Parathyroid adenoma (tissue), 2 donors: ENCODE measurements at regions not wholly inside any gene's neighbourhood (a gene's known extent, or its start where the extent isn't known, plus 50 kb on each side); places are given as distances from the start of the nearest gene placed in this dataset.

Experiments used
- H2AFZ ChIP-seq: fragments of 300-600 bp; sonication (generic); one replicate; pipeline ENCODE4 v1.7.0; 2017; ENCODE audit warnings: antibody characterized with exemption, mild to moderate bottlenecking
- H3K27ac ChIP-seq: fragments of 300-600 bp; sonication (generic); one replicate; pipeline ENCODE4 v1.7.0; 2017
- H3K27me3 ChIP-seq: fragments of 300-600 bp; sonication (generic); one replicate; pipeline ENCODE4 v1.7.0; 2017; ENCODE audit warnings: low read length; ENCODE audit not compliant: control insufficient read depth, insufficient read depth
- H3K36me3 ChIP-seq: fragments of 300-600 bp; sonication (generic); one replicate; pipeline ENCODE4 v1.7.0; 2017; ENCODE audit warnings: low read length; ENCODE audit not compliant: control insufficient read depth, insufficient read depth
- H3K4me1 ChIP-seq: fragments of 300-600 bp; sonication (generic); one replicate; pipeline ENCODE4 v1.7.0; 2017; ENCODE audit warnings: control low read depth
- H3K4me2 ChIP-seq: fragments of 300-600 bp; sonication (generic); one replicate; pipeline ENCODE4 v1.7.0; 2017; ENCODE audit warnings: low read length
- H3K4me3 ChIP-seq: fragments of 300-600 bp; sonication (generic); one replicate; pipeline ENCODE4 v1.7.0; 2017; ENCODE audit warnings: low read depth, low read length
- H3K79me2 ChIP-seq: fragments of 300-600 bp; sonication (generic); one replicate; pipeline ENCODE4 v1.7.0; 2017; ENCODE audit warnings: control low read depth
- H3K9ac ChIP-seq: fragments of 300-600 bp; sonication (generic); one replicate; pipeline ENCODE4 v1.7.0; 2017; ENCODE audit warnings: mild to moderate bottlenecking
- H3K9me3 ChIP-seq: fragments of 300-600 bp; sonication (generic); one replicate; pipeline ENCODE4 v1.7.0; 2017; ENCODE audit warnings: low read length; ENCODE audit not compliant: control insufficient read depth
- TF ChIP-seq, protein P1 (sequence below): fragments of 300-600 bp; sonication (generic); IDR thresholded peaks from one replicate; pipeline ENCODE4 v1.7.0; 2017; ENCODE audit warnings: antibody characterized with exemption, mild to moderate bottlenecking
- donor health status: primary hyperparathyroidism.

GRCh38 chr4:149269835-149270234 is 545.8 kb downstream of the IQCM start:
- no peaks in the 10 kb centered on the region for H3K9me3 ChIP-seq
- H3K27ac ChIP-seq: no peak overlapping the region
- TF ChIP-seq, protein P1, sequence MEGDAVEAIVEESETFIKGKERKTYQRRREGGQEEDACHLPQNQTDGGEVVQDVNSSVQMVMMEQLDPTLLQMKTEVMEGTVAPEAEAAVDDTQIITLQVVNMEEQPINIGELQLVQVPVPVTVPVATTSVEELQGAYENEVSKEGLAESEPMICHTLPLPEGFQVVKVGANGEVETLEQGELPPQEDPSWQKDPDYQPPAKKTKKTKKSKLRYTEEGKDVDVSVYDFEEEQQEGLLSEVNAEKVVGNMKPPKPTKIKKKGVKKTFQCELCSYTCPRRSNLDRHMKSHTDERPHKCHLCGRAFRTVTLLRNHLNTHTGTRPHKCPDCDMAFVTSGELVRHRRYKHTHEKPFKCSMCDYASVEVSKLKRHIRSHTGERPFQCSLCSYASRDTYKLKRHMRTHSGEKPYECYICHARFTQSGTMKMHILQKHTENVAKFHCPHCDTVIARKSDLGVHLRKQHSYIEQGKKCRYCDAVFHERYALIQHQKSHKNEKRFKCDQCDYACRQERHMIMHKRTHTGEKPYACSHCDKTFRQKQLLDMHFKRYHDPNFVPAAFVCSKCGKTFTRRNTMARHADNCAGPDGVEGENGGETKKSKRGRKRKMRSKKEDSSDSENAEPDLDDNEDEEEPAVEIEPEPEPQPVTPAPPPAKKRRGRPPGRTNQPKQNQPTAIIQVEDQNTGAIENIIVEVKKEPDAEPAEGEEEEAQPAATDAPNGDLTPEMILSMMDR: no peak
- H2AFZ ChIP-seq: no peak overlapping the region
- H3K4me2 ChIP-seq: no peak overlapping the region
- H3K27me3 ChIP-seq: no peaks in the 10 kb centered on the region
- H3K9ac ChIP-seq: no peak overlapping the region
- no peak overlapping the region for H3K4me3 ChIP-seq
- no peaks in the 10 kb centered on the region for H3K4me1 ChIP-seq
- no peaks in the 10 kb centered on the region for H3K36me3 ChIP-seq
- no peaks in the 10 kb centered on the region for H3K79me2 ChIP-seq

DNA sequence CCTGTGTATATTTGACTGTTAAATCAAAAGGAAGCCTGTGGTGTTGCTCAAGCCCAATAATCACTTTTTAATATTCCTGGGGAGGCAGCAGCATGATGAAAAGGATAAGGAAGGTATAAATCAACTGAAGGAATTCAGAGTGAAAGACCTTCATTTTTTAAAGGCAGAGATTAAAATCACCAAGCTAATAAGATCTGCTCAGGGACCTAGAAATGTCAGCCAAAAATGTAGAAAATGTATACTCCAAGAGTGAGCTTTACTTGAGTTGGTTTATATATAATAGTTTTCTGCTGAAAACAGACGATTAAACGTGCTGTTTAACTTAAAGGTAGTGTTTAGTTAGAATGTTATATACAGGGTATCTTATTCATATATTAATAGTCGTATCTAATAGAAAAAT is 549.3 kb downstream of the IQCM start:
- H3K79me2 ChIP-seq: no peaks in the 10 kb centered on the region
- H3K36me3 ChIP-seq: no peaks in the 10 kb centered on the region
- no peaks in the 10 kb centered on the region for H3K4me1 ChIP-seq
- H3K9ac ChIP-seq: no peak overlapping the region
- H3K4me2 ChIP-seq: no peak overlapping the region
- H3K9me3 ChIP-seq: no peaks in the 10 kb centered on the region
- no peak overlapping the region for H3K27ac ChIP-seq
- H3K27me3 ChIP-seq: no peaks in the 10 kb centered on the region
- TF ChIP-seq, protein P1: no peak
- no peak overlapping the region for H3K4me3 ChIP-seq
- no peak overlapping the region for H2AFZ ChIP-seq

- Histone ChIP-seq H3K27me3 (no peaks in the 10 kb centered on the region), H3K4me2 (no peak overlapping the region), H3K79me2 (no peaks in the 10 kb centered on the region), H3K36me3 (no peaks in the 10 kb centered on the region), H3K27ac (no peak overlapping the region), H3K4me3 (no peak overlapping the region), H3K4me1 (no peaks in the 10 kb centered on the region), H3K9ac (no peak overlapping the region), H2AFZ (no peak overlapping the region), H3K9me3 (no peaks in the 10 kb centered on the region)
- TF ChIP-seq, protein P1: no peak
Observed at GRCh38 chr4:149265645-149266044, 550.0 kb downstream of the IQCM start.

DNA sequence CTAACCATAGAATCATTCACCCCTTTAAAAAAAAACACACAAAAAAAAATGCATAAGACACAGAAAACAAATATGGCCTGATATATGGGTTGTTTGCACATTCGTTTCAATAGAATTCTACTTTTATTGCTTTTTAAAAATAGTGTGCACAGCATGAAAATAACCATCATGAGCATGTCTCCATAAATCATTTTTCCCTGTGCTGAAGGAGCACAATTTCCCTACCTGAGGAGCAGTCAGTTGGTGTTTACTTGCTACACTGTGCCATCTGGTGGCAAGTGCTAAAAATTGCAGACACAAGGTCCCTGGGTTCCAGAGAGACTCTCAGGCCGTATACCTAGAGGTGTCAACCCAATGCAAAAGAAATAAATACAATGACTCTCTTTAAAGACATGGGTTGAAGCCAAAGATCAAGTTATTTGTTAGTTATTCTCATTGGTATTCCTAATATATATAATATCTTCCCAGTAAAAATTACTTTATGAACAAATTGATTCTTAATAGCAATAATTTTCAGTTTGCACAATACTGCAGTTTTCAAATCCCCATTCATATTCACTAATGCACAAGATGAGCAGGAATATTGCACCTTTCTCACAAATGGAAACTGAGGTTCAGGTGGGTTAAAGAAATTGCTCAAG is 551.4 kb downstream of the IQCM start:
- H3K4me3 ChIP-seq: no peak overlapping the region
- H3K27me3 ChIP-seq: no peaks in the 10 kb centered on the region
- no peaks in the 10 kb centered on the region for H3K36me3 ChIP-seq
- no peaks in the 10 kb centered on the region for H3K9me3 ChIP-seq
- H2AFZ ChIP-seq: no peak overlapping the region
- H3K4me1 ChIP-seq: no peaks in the 10 kb centered on the region
- H3K27ac ChIP-seq: no peak overlapping the region
- H3K4me2 ChIP-seq: no peak overlapping the region
- H3K9ac ChIP-seq: no peak overlapping the region
- H3K79me2 ChIP-seq: no peaks in the 10 kb centered on the region
- TF ChIP-seq, protein P1: peak; percentile 41

DNA sequence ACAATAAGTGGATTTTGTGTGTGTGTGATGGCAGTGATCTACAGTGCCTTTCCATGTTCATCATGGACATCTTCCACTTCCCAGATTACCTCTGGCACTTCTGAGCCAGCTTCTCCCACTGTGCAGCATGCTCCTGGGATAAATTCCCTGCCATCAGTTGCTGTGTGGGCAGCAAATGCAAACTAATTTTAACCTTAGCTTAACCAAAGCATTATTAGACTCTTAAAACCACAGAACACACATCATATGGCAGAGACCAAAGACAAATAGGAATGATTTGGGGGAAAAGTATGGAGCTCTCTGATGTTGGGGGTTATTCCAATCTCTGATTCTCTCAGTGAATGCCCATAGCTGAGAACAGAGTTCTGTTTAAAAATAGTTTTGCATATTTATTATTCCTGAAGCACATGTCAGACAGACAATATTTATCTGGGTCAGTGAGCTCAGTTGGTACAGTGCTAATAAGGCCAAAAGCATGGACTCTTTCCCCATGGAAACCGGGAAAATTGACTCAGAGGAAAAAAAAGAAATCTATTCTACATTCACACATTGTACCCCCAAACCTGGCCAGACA is 567.4 kb downstream of the IQCM start:
- H3K9me3 ChIP-seq: no peaks in the 10 kb centered on the region
- no peaks in the 10 kb centered on the region for H3K36me3 ChIP-seq
- H3K4me2 ChIP-seq: no peak overlapping the region
- H2AFZ ChIP-seq: no peak overlapping the region
- no peak overlapping the region for H3K9ac ChIP-seq
- H3K27ac ChIP-seq: no peak overlapping the region
- H3K4me1 ChIP-seq: no peaks in the 10 kb centered on the region
- H3K27me3 ChIP-seq: no peaks in the 10 kb centered on the region
- TF ChIP-seq, protein P1: no peak
- no peak overlapping the region for H3K4me3 ChIP-seq
- no peaks in the 10 kb centered on the region for H3K79me2 ChIP-seq
